ENCODE measurements at regions not wholly inside any gene's neighbourhood (a gene's known extent, or its start where the extent isn't known, plus 50 kb on each side); places are given as distances from the start of the nearest gene placed in this dataset.

DNA sequence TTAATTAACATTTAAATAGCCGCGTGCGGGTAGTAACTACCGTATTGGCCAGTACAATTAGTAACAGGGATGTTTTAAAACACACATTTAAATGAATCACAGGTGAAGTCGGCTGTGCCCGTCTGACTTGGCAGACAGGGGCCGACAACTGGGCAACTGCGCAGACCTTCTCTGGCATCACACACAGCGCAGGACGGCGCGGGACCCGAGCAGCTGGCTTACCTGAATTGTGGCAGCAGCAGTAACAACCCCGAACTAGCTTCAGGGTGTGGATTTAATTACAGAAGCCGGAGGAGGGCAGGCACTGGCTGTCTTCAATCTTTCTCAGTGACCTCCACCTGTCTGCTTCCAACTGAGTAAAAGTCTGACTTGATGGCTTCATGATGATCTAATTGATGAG, 91.7 kb downstream of the DACT2 start:
- TF ChIP-seq POLR2A (IDR thresholded peaks at IDR 0.05) (no peak), POLR2AphosphoS5 (IDR thresholded peaks at IDR 0.05) (no peak), EP300 (IDR thresholded peaks at IDR 0.05) (no peak)
- TF ChIP-seq, protein P1, sequence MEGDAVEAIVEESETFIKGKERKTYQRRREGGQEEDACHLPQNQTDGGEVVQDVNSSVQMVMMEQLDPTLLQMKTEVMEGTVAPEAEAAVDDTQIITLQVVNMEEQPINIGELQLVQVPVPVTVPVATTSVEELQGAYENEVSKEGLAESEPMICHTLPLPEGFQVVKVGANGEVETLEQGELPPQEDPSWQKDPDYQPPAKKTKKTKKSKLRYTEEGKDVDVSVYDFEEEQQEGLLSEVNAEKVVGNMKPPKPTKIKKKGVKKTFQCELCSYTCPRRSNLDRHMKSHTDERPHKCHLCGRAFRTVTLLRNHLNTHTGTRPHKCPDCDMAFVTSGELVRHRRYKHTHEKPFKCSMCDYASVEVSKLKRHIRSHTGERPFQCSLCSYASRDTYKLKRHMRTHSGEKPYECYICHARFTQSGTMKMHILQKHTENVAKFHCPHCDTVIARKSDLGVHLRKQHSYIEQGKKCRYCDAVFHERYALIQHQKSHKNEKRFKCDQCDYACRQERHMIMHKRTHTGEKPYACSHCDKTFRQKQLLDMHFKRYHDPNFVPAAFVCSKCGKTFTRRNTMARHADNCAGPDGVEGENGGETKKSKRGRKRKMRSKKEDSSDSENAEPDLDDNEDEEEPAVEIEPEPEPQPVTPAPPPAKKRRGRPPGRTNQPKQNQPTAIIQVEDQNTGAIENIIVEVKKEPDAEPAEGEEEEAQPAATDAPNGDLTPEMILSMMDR (IDR thresholded peaks at IDR 0.05) = no peak

Measured in stomach (tissue), 4 donors.